ENCODE measurements at regions not wholly inside any gene's neighbourhood (a gene's known extent, or its start where the extent isn't known, plus 50 kb on each side); places are given as distances from the start of the nearest gene placed in this dataset.

GRCh38 chr1:8174807-8175206, 143.1 kb upstream of the SLC45A1 start:
- Histone ChIP-seq H3K4me3 (ENCODE audit: low read length) (no peak overlapping the region), H3K4me2 (ENCODE audit: low read depth, low read length) (no peak overlapping the region), H3K9ac (ENCODE audit: low read length) (no peak overlapping the region), H3K27me3 (replicated peaks; ENCODE audit: insufficient read depth, low read length) (peaks cover 24% of the 10 kb centered on the region), H3K36me3 (replicated peaks; ENCODE audit: insufficient read depth, low read length) (no peaks in the 10 kb centered on the region), H3K79me2 (ENCODE audit: low read length) (no peaks in the 10 kb centered on the region), H2AFZ (ENCODE audit: low read length) (no peak overlapping the region), H3K4me1 (ENCODE audit: low read length) (no peaks in the 10 kb centered on the region), H3K27ac (ENCODE audit: low read length) (no peak overlapping the region), H3K9me3 (replicated peaks; ENCODE audit: insufficient read depth, low read length) (no peaks in the 10 kb centered on the region), H3K9me2 (replicated peaks; ENCODE audit: insufficient read depth, low read length) (no peaks in the 10 kb centered on the region), H4K20me1 (ENCODE audit: insufficient read depth, low read length) (no peaks in the 10 kb centered on the region), H3F3A (ENCODE audit: insufficient read depth, low read length) (no peaks in the 10 kb centered on the region)
- TF ChIP-seq EZH2phosphoT487 (IDR thresholded peaks at IDR 0.05; ENCODE audit: low read length) (no peak), CTCF (IDR thresholded peaks at IDR 0.05; ENCODE audit: low read length) (no peak), EZH2 (optimal IDR thresholded peaks at IDR 0.05; ENCODE audit: low read depth, low read length) (no peak)
- no peak for DNase-seq

GRCh38 chr1:8171751-8172464, 145.8 kb upstream of the ERRFI1 start:
- Histone ChIP-seq H3K9ac (ENCODE audit: low read length) (no peak overlapping the region), H4K20me1 (ENCODE audit: insufficient read depth, low read length) (no peaks in the 10 kb centered on the region), H3K9me3 (replicated peaks; ENCODE audit: insufficient read depth, low read length) (no peaks in the 10 kb centered on the region), H3K4me2 (ENCODE audit: low read depth, low read length) (no peak overlapping the region), H3F3A (ENCODE audit: insufficient read depth, low read length) (no peaks in the 10 kb centered on the region), H3K9me2 (replicated peaks; ENCODE audit: insufficient read depth, low read length) (no peaks in the 10 kb centered on the region), H3K4me1 (ENCODE audit: low read length) (0 out of 2 replicates have a peak, but pooled peaks cover 4% of the 10 kb centered on the region), H3K36me3 (replicated peaks; ENCODE audit: insufficient read depth, low read length) (no peaks in the 10 kb centered on the region), H3K27ac (ENCODE audit: low read length) (no peak overlapping the region), H3K4me3 (ENCODE audit: low read length) (no peak overlapping the region), H3K79me2 (ENCODE audit: low read length) (no peaks in the 10 kb centered on the region), H2AFZ (ENCODE audit: low read length) (no peak overlapping the region), H3K27me3 (replicated peaks; ENCODE audit: insufficient read depth, low read length) (peaks cover 17% of the 10 kb centered on the region)
- no peak for DNase-seq
- TF ChIP-seq EZH2phosphoT487 (IDR thresholded peaks at IDR 0.05; ENCODE audit: low read length) (no peak), CTCF (IDR thresholded peaks at IDR 0.05; ENCODE audit: low read length) (no peak), EZH2 (optimal IDR thresholded peaks at IDR 0.05; ENCODE audit: low read depth, low read length) (no peak)

- Histone ChIP-seq H3K27ac (ENCODE audit: low read length) (no peak overlapping the region), H3K4me3 (ENCODE audit: low read length) (no peak overlapping the region), H3K4me2 (ENCODE audit: low read depth, low read length) (no peak overlapping the region), H3K79me2 (ENCODE audit: low read length) (no peaks in the 10 kb centered on the region), H2AFZ (ENCODE audit: low read length) (no peak overlapping the region), H3K4me1 (ENCODE audit: low read length) (0 out of 2 replicates have a peak, but pooled peaks cover 4% of the 10 kb centered on the region), H3K9me2 (replicated peaks; ENCODE audit: insufficient read depth, low read length) (no peaks in the 10 kb centered on the region), H3F3A (ENCODE audit: insufficient read depth, low read length) (no peaks in the 10 kb centered on the region), H3K9ac (ENCODE audit: low read length) (no peak overlapping the region), H3K36me3 (replicated peaks; ENCODE audit: insufficient read depth, low read length) (no peaks in the 10 kb centered on the region), H3K27me3 (replicated peaks; ENCODE audit: insufficient read depth, low read length) (peaks cover 10% of the 10 kb centered on the region), H3K9me3 (replicated peaks; ENCODE audit: insufficient read depth, low read length) (no peaks in the 10 kb centered on the region), H4K20me1 (ENCODE audit: insufficient read depth, low read length) (no peaks in the 10 kb centered on the region)
- TF ChIP-seq EZH2 (optimal IDR thresholded peaks at IDR 0.05; ENCODE audit: low read depth, low read length) (no peak), EZH2phosphoT487 (IDR thresholded peaks at IDR 0.05; ENCODE audit: low read length) (no peak), CTCF (IDR thresholded peaks at IDR 0.05; ENCODE audit: low read length) (no peak)
- no peak for DNase-seq
Observed at GRCh38 chr1:8170059-8170835, 144.1 kb upstream of the ERRFI1 start.
